ENCODE measurements at regions not wholly inside any gene's neighbourhood (a gene's known extent, or its start where the extent isn't known, plus 50 kb on each side); places are given as distances from the start of the nearest gene placed in this dataset.

GRCh38 chr10:59577984-59578383, 131.7 kb downstream of the SLC16A9 start:
- TF ChIP-seq CTCF (IDR thresholded peaks at IDR 0.05), result no peak
- no peak for TF ChIP-seq POLR2AphosphoS5 (IDR thresholded peaks at IDR 0.05)
- no peak for TF ChIP-seq POLR2A (IDR thresholded peaks at IDR 0.05)
- TF ChIP-seq EP300 (IDR thresholded peaks at IDR 0.05), result no peak
